ENCODE measurements at regions not wholly inside any gene's neighbourhood (a gene's known extent, or its start where the extent isn't known, plus 50 kb on each side); places are given as distances from the start of the nearest gene placed in this dataset.

DNA sequence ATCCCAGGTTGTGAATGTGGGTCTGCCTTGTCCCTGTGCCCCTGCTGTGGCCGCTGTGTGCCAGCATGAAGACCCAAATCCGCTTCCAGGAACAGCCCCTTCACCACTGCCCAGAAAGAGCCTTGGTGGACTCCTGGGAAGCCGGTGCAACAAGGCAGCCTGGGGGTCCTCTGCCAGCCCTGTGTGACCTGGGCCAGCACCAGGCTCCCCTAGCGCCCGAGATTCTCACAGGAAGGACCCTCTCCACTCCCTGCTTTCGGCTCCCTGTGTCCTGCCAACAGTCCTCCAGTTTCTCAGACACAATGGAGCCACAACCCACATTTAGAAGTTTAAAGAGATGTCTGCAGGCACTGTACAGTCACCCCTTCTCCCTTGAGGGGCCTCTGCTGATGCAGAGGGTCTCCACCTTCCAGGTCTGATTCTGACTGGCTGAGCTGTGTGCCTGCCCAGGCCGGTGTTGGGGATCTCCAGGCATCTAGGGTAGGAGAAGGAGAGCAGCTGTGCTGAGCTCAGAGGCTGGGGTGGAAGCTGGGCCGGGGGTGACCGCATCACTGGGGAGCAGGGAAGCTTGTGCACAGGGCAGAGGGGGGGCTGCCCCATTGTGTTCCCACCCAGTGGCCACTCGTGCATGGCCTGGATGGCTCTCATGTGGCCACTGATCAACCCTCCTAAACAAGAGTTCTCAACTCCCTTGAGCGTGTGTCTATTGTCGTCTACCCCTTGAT, 174.0 kb downstream of the IRX2 start:
- Mint-ChIP-seq H3K36me3 (no peaks in the 10 kb centered on the region), H3K4me1 (no peaks in the 10 kb centered on the region), H3K27me3 (no peaks in the 10 kb centered on the region), H3K27ac (no peak overlapping the region), H3K4me3 (no peak overlapping the region), H3K9me3 (peaks cover 3% of the 10 kb centered on the region)
- DNase-seq = no peak

DNA sequence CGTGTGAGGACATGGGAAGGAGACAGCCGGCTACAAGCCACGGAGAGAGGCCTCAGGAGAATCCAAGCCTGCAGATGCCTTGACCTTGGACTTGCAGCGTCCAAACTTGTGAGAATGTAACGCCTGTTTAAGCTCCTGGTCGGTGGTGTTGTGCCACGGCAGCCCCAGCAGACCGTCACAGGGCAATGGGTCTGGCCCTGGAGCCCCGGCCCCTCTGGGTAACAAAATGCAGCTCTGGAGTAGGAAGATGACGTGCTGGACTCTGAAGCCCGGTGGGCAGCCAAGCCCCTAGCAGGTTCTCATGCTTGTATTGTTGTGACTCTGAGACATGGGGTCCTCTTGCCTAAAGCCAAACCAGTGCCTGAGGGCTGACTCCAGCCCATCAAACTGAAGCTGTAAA, 174.7 kb downstream of the IRX2 start:
- peaks cover 2% of the 10 kb centered on the region for H3K9me3 Mint-ChIP-seq
- no peak overlapping the region for H3K4me3 Mint-ChIP-seq
- H3K27me3 Mint-ChIP-seq = no peaks in the 10 kb centered on the region
- no peaks in the 10 kb centered on the region for H3K36me3 Mint-ChIP-seq
- no peaks in the 10 kb centered on the region for H3K4me1 Mint-ChIP-seq
- no peak for DNase-seq
- no peak overlapping the region for H3K27ac Mint-ChIP-seq

GRCh38 chr5:2575871-2576270, 175.6 kb downstream of the IRX2 start:
- Mint-ChIP-seq H3K4me3 (no peak overlapping the region), H3K9me3 (no peaks in the 10 kb centered on the region), H3K27me3 (no peaks in the 10 kb centered on the region), H3K27ac (no peak overlapping the region), H3K4me1 (no peaks in the 10 kb centered on the region), H3K36me3 (no peaks in the 10 kb centered on the region)
- no peak for DNase-seq

DNA sequence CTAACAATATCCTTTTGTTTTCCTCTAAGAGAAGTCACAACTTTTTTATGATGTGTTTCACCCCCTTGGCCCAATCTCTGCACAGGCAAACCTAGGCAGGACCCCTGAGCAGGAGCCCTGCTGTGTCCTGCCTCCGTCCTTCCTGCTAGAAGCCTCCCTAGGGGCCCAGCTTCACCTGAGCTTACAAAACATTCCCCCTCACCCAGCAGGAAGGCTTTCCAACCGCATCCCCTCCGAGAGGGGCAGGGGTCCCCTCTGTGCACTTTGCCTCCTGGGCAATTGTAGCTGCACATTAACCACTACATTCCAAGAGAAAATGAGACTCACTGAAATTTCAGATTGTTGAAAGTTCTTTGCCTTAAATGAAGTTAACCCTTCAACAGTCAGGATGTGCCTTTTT, 176.2 kb downstream of the IRX2 start:
- DNase-seq = no peak
- H3K27ac Mint-ChIP-seq = no peak overlapping the region
- no peak overlapping the region for H3K4me3 Mint-ChIP-seq
- no peaks in the 10 kb centered on the region for H3K36me3 Mint-ChIP-seq
- no peaks in the 10 kb centered on the region for H3K4me1 Mint-ChIP-seq
- no peaks in the 10 kb centered on the region for H3K9me3 Mint-ChIP-seq
- no peaks in the 10 kb centered on the region for H3K27me3 Mint-ChIP-seq

DNA sequence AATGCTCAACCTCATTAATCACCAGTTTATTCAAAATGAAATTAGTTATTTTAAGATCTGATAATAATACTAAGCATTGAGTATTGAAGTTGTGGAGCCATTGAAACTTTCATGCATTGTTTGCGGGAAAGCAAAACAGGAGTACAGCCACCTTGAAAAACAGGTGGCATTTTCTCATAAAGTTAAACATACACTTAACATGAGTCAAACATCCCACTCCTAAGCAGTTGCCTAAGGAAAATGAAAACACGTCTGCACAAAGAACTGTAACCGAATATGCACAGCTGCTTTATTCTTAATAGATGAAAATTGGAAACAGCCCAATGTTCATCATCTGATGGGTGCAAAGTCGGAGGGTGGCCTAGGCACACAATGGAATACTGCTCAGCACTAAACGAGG, 177.3 kb downstream of the IRX2 start:
- Mint-ChIP-seq H3K4me3 (no peak overlapping the region), H3K9me3 (no peaks in the 10 kb centered on the region), H3K27me3 (no peaks in the 10 kb centered on the region), H3K4me1 (no peaks in the 10 kb centered on the region), H3K36me3 (no peaks in the 10 kb centered on the region), H3K27ac (no peak overlapping the region)
- no peak for DNase-seq

DNA sequence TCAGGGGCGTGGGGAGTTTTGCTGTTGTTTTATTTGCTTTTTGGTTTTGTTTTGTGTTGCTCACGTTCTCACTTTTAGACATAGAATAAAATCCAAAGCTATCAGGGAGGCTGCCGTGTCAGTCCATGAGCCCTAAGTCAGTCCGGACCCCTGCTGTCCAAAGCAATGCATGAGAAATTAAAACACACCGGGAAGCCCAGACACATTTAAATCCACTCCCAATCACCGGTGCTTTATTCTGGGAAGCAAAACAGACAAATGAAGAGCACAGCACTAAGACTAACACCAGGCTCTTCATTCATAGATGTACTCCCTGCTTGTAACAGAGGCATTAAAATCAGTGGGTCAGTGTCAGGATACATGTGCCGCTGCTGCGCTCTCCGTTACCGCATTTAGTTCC, 180.9 kb downstream of the IRX2 start:
- no peak overlapping the region for H3K4me3 Mint-ChIP-seq
- DNase-seq = no peak
- H3K27ac Mint-ChIP-seq = no peak overlapping the region
- peaks cover 7% of the 10 kb centered on the region for H3K27me3 Mint-ChIP-seq
- H3K4me1 Mint-ChIP-seq = no peaks in the 10 kb centered on the region
- H3K36me3 Mint-ChIP-seq = no peaks in the 10 kb centered on the region
- H3K9me3 Mint-ChIP-seq = no peaks in the 10 kb centered on the region

GRCh38 chr5:2569774-2570542, 181.5 kb downstream of the IRX2 start:
- Mint-ChIP-seq H3K27me3 (peaks cover 7% of the 10 kb centered on the region), H3K36me3 (no peaks in the 10 kb centered on the region), H3K4me3 (no peak overlapping the region), H3K27ac (no peak overlapping the region), H3K4me1 (no peaks in the 10 kb centered on the region), H3K9me3 (no peaks in the 10 kb centered on the region)
- no peak for DNase-seq

- Mint-ChIP-seq H3K27ac (no peak overlapping the region), H3K27me3 (peaks cover 7% of the 10 kb centered on the region), H3K4me1 (no peaks in the 10 kb centered on the region), H3K4me3 (no peak overlapping the region), H3K9me3 (no peaks in the 10 kb centered on the region), H3K36me3 (no peaks in the 10 kb centered on the region)
- DNase-seq = no peak
Measured at GRCh38 chr5:2569176-2569575, 182.3 kb downstream of the IRX2 start.

GRCh38 chr5:2566284-2566683, 185.2 kb downstream of the IRX2 start:
- Mint-ChIP-seq H3K4me3 (no peak overlapping the region), H3K4me1 (no peaks in the 10 kb centered on the region), H3K9me3 (no peaks in the 10 kb centered on the region), H3K27ac (no peak overlapping the region), H3K27me3 (peaks cover 10% of the 10 kb centered on the region), H3K36me3 (no peaks in the 10 kb centered on the region)
- DNase-seq = no peak

- H3K9me3 Mint-ChIP-seq = no peaks in the 10 kb centered on the region
- no peak for DNase-seq
- H3K36me3 Mint-ChIP-seq = no peaks in the 10 kb centered on the region
- H3K27ac Mint-ChIP-seq = no peak overlapping the region
- H3K27me3 Mint-ChIP-seq = peaks cover 10% of the 10 kb centered on the region
- H3K4me1 Mint-ChIP-seq = no peaks in the 10 kb centered on the region
- H3K4me3 Mint-ChIP-seq = no peak overlapping the region
Measured at GRCh38 chr5:2565147-2565546, 186.3 kb downstream of the IRX2 start.

GRCh38 chr5:2563046-2563445, 188.4 kb downstream of the IRX2 start:
- Mint-ChIP-seq H3K27me3 (peaks cover 6% of the 10 kb centered on the region), H3K9me3 (no peaks in the 10 kb centered on the region), H3K4me1 (no peaks in the 10 kb centered on the region)

DNA sequence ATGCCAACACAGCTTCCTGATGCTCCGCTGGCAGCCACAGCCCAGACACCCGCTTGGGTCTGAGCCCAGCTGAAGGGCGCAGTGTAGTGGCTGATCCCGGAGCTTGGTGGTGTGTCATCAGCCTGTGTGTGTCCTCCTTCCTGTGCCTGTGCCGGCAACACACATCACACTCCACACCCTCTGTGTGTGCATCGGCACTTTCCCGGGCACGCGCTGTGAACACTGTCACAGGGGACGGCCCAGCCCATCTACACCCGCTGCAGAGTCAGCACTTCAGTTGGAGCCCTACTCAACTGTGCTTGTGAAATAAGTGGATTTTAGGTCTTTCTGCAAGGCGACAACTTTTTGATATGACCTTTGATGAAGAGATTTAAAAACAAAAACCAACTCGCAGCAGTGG, 189.4 kb downstream of the IRX2 start:
- Mint-ChIP-seq H3K4me3 (no peak overlapping the region), H3K4me1 (no peaks in the 10 kb centered on the region), H3K27ac (no peak overlapping the region), H3K9me3 (no peaks in the 10 kb centered on the region), H3K36me3 (no peaks in the 10 kb centered on the region), H3K27me3 (peaks cover 4% of the 10 kb centered on the region)
- DNase-seq = no peak

More at GRCh38 chr5:2563046-2563445, 188.4 kb downstream of the IRX2 start:
- Mint-ChIP-seq H3K27ac (peak overlapping the region; percentile 34), H3K4me3 (no peak overlapping the region), H3K36me3 (no peaks in the 10 kb centered on the region)
- no peak for DNase-seq

DNA sequence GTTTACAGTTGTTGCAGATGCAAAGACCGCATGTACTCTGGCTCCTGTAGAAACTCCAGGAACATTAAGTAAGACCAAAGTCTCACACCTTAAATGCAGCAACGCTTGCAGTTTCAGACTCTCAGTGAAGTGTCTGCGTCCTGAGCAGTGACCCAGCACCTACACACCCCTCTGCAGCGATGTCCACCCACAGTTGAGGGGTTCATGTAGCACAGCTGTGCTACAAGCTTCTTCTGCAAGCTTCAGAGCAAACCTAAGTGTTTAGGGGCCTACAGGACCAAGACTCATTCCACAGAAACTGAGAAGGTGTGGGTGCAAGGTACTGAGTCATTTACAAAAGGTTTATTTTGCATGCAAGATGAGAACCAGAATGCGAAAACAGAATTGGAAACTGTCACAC, 191.0 kb downstream of the IRX2 start:
- Mint-ChIP-seq H3K4me3 (no peak overlapping the region), H3K27me3 (peaks cover 4% of the 10 kb centered on the region), H3K9me3 (no peaks in the 10 kb centered on the region), H3K27ac (no peak overlapping the region), H3K4me1 (no peaks in the 10 kb centered on the region), H3K36me3 (no peaks in the 10 kb centered on the region)
- no peak for DNase-seq

- H3K27ac Mint-ChIP-seq = no peak overlapping the region
- no peaks in the 10 kb centered on the region for H3K27me3 Mint-ChIP-seq
- DNase-seq = no peak
- no peaks in the 10 kb centered on the region for H3K36me3 Mint-ChIP-seq
- peaks cover 12% of the 10 kb centered on the region for H3K9me3 Mint-ChIP-seq
- no peaks in the 10 kb centered on the region for H3K4me1 Mint-ChIP-seq
- no peak overlapping the region for H3K4me3 Mint-ChIP-seq
Measured at GRCh38 chr5:2557435-2557834, 194.0 kb downstream of the IRX2 start.

DNA sequence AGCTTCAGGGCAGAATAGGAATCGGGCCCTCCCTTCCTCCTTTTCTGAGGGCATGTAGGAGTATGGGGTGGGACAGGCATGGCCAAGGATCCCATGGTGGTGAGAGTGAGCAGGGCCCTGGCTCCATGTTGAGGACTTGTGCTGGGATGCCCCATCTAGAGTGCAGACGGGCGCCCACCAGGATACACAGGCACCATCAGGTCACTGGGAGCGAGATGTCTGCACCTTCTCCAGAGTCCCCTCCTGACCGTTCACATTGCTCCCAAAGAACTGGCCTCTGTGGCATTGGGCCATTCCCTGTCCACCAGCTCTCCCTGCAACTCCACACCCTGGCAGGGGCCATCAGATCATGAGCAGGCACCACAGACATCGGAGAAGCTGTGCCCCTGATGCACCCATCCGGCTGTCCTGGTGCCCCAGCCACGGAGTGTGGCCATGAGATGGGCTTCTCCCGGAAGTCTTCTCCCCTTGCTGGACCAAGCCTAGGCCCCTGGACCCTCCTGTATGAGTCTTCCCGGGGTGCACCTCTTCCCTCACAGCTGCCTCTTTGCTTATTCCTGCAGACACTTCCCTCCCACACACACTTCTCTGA, 195.0 kb downstream of the IRX2 start:
- H3K4me1 Mint-ChIP-seq = no peaks in the 10 kb centered on the region
- no peaks in the 10 kb centered on the region for H3K27me3 Mint-ChIP-seq
- H3K36me3 Mint-ChIP-seq = no peaks in the 10 kb centered on the region
- H3K4me3 Mint-ChIP-seq = no peak overlapping the region
- DNase-seq = no peak
- peaks cover 12% of the 10 kb centered on the region for H3K9me3 Mint-ChIP-seq
- H3K27ac Mint-ChIP-seq = no peak overlapping the region

GRCh38 chr5:2553611-2554010, 197.9 kb downstream of the IRX2 start:
- H3K36me3 Mint-ChIP-seq = no peaks in the 10 kb centered on the region
- peaks cover 12% of the 10 kb centered on the region for H3K9me3 Mint-ChIP-seq
- no peak overlapping the region for H3K4me3 Mint-ChIP-seq
- H3K4me1 Mint-ChIP-seq = no peaks in the 10 kb centered on the region
- H3K27me3 Mint-ChIP-seq = no peaks in the 10 kb centered on the region
- no peak overlapping the region for H3K27ac Mint-ChIP-seq
- no peak for DNase-seq

Measured in activated naive CD8-positive, alpha-beta T cell treated with anti-CD3 and anti-CD28 coated beads for 36 hours (primary cell).